HL-60 (cell line): ENCODE measurements at regions not wholly inside any gene's neighbourhood (a gene's known extent, or its start where the extent isn't known, plus 50 kb on each side); places are given as distances from the start of the nearest gene placed in this dataset.

Source experiments
- DNase-seq, 2 experiments: peaks; one replicate each; pipeline ENCODE4 v3.0.0-alpha.2; 2010 to 2020; ENCODE audit warnings: low read depth in 1 of 2, low spot score in 1 of 2
- H3K27ac ChIP-seq: fragments of 250-450 bp; sonication (Bioruptor Pico); replicated peaks from 2 replicates; pipeline ENCODE4 v1.5.1; 2020; ENCODE audit warnings: mild to moderate bottlenecking, moderate library complexity
- H3K27me3 ChIP-seq: fragments of 250-450 bp; sonication (Bioruptor Pico); 2 replicates; pipeline ENCODE4 v1.5.1; 2021; ENCODE audit warnings: mild to moderate bottlenecking, moderate library complexity; ENCODE audit not compliant: insufficient read depth, poor library complexity, severe bottlenecking
- H3K4me3 ChIP-seq: replicated peaks from 2 replicates; pipeline ENCODE4 v1.5.1; 2011; ENCODE audit warnings: mild to moderate bottlenecking, control low read depth, low read length; ENCODE audit not compliant: insufficient read depth
- CTCF ChIP-seq: IDR thresholded peaks from one replicate; pipeline ENCODE4 v1.5.1; 2011; ENCODE audit warnings: low read length, control low read depth, inconsistent platforms; ENCODE audit not compliant: insufficient read depth
- GABPA ChIP-seq: IDR thresholded peaks from 2 replicates; pipeline ENCODE4 v1.6.1; 2012; ENCODE audit warnings: low read depth
- POLR2AphosphoS5 ChIP-seq: IDR thresholded peaks from 2 replicates; pipeline ENCODE4 v1.6.1; 2012; ENCODE audit warnings: low read depth
- REST ChIP-seq: IDR thresholded peaks from 2 replicates; pipeline ENCODE4 v1.6.1; 2012; ENCODE audit warnings: low read depth; ENCODE audit not compliant: insufficient replicate concordance
- SPI1 ChIP-seq: IDR thresholded peaks from 2 replicates; pipeline ENCODE4 v1.6.1; 2012; ENCODE audit warnings: low read depth, mild to moderate bottlenecking, borderline replicate concordance

GRCh38 chr7:68041554-68041953, 1044.9 kb downstream of the TYW1 start:
- DNase-seq: no peak
- no peaks in the 10 kb centered on the region for H3K27me3 ChIP-seq
- no peak for TF ChIP-seq SPI1
- no peak for TF ChIP-seq REST
- TF ChIP-seq GABPA: no peak
- TF ChIP-seq POLR2AphosphoS5: no peak
- TF ChIP-seq CTCF: no peak
- H3K4me3 ChIP-seq: no peak overlapping the region
- no peak overlapping the region for H3K27ac ChIP-seq

DNA sequence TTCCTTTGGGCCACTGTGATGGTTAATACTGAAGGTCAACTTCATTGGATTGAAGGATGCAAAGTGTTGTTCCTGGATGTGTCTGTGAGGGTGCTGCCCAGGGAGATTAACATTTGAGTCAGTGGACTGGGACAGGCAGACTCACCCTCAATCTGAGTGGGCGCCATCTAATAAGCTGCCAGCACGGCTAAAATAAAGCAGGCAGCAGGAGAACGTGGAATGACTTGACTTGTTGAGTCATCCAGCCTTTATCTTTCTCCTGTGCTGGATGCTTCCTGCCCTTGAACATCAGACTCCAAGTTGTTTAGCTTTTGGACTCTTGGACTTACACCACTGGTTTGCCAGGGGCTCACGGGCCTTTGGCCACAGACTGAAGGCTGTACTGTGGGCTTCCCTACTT, 1046.9 kb downstream of the TYW1 start:
- no peak for DNase-seq
- TF ChIP-seq GABPA: no peak
- TF ChIP-seq SPI1: no peak
- no peak for TF ChIP-seq CTCF
- TF ChIP-seq POLR2AphosphoS5: no peak
- no peak for TF ChIP-seq REST
- H3K27ac ChIP-seq: no peak overlapping the region
- H3K4me3 ChIP-seq: no peak overlapping the region
- no peaks in the 10 kb centered on the region for H3K27me3 ChIP-seq

DNA sequence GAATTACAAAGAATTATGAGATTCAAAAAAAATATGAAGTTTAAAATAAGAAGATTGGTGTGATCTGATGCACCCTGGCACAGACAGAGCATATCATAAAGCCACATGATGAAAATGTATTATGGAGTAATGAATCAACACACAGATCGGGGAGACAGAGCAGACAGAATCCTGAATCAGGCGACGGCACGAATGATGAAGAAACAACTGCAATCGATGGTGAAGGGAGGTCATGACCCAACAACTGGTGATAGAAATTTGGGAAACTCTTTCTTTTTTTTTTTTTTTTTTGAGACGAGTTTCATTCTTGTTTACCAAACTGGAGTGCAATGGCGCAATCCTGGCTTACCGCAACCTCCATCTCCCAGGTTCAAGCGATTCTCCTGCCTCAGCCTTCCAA, 1054.0 kb downstream of the TYW1 start:
- Histone ChIP-seq H3K27me3 (no peaks in the 10 kb centered on the region), H3K4me3 (no peak overlapping the region), H3K27ac (no peak overlapping the region)
- no peak for DNase-seq
- no peak for TF ChIP-seq SPI1
- TF ChIP-seq POLR2AphosphoS5: no peak
- TF ChIP-seq GABPA: no peak
- TF ChIP-seq CTCF: no peak
- TF ChIP-seq REST: no peak
